C4-2B (cell line): ENCODE measurements at regions not wholly inside any gene's neighbourhood (a gene's known extent, or its start where the extent isn't known, plus 50 kb on each side); places are given as distances from the start of the nearest gene placed in this dataset.

Source experiments
- H3K27ac ChIP-seq: fragments of 450-650 bp; 2 replicates; pipeline ENCODE4 v1.5.1; 2017
- CTCF ChIP-seq: fragments of 450-650 bp; conservative IDR thresholded peaks from 2 replicates; pipeline ENCODE4 v1.5.1; 2017; ENCODE audit warnings: mild to moderate bottlenecking
- ZFX ChIP-seq: fragments of 450-650 bp; IDR thresholded peaks from 2 replicates; pipeline ENCODE4 v1.6.1; 2017

GRCh38 chr10:70977625-70978024 is 89.3 kb upstream of the PCBD1 start:
- H3K27ac ChIP-seq = no peak overlapping the region
- TF ChIP-seq ZFX (no peak), CTCF (no peak)

- no peak overlapping the region for H3K27ac ChIP-seq
- TF ChIP-seq ZFX (no peak), CTCF (no peak)
Measured at GRCh38 chr10:70978181-70978580, 89.8 kb upstream of the PCBD1 start.

GRCh38 chr10:70978816-70979480 is 90.6 kb upstream of the PCBD1 start:
- H3K27ac ChIP-seq = no peak overlapping the region
- TF ChIP-seq ZFX (no peak), CTCF (no peak)

- no peak overlapping the region for H3K27ac ChIP-seq
- TF ChIP-seq CTCF (no peak), ZFX (no peak)
Measured at GRCh38 chr10:70980687-70981086, 92.3 kb upstream of the PCBD1 start.

- TF ChIP-seq CTCF = no peak
- TF ChIP-seq ZFX = no peak
- no peak overlapping the region for H3K27ac ChIP-seq
Measured at GRCh38 chr10:70981171-70981836, 92.9 kb upstream of the PCBD1 start.

- TF ChIP-seq CTCF = no peak
- no peak for TF ChIP-seq ZFX
- H3K27ac ChIP-seq = no peak overlapping the region
Measured at GRCh38 chr10:70981936-70982335, 93.6 kb upstream of the PCBD1 start.

- TF ChIP-seq ZFX (no peak), CTCF (no peak)
- H3K27ac ChIP-seq = no peak overlapping the region
Measured at GRCh38 chr10:70982443-70982842, 94.1 kb upstream of the PCBD1 start.
